ENCODE measurements at regions not wholly inside any gene's neighbourhood (a gene's known extent, or its start where the extent isn't known, plus 50 kb on each side); places are given as distances from the start of the nearest gene placed in this dataset.
"Not testable (repeated sequence)": the region's sequence is repeated elsewhere in the genome, so short reads cannot be mapped to it uniquely, and the experiment has no call there.

DNA sequence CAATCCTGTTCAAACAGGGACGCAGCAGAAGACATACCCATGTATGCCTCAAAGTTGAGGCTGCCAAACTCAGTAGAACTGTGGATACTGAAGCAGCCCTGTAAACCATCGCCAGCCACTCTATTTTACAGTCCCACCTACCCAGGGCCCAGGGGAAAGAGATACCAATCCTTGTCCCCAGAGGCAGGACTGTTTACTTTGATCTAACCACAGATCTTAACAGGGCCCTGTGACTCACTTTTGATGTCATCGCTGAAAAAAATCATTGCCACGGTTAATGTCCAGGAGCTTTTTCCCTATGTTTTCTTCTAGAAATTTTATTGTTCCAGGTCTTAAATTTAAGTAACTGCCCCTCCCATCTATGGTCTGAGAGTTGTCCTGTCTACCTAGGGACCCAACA, 538.4 kb upstream of the NCAM2 start:
- no peak for FAIRE-seq

DNA sequence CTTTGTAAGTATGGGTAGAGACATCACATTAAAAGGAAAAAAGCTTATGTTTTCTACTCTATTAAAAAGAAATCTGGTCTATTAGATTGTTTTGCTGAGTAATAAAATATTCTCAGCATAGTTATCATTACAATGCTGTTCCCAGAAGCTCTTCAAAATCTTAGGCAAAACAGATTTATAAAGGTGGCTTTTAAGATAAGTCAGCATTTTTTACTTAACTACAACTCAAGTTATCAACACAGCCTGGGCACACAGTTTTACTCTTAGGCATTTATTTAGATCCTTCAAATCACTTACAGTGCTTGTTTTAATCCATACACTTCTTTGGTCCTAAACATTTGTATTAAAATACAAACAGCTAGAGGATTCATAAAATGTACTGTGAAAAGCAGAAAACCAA, 534.8 kb upstream of the NCAM2 start:
- FAIRE-seq, result no peak

DNA sequence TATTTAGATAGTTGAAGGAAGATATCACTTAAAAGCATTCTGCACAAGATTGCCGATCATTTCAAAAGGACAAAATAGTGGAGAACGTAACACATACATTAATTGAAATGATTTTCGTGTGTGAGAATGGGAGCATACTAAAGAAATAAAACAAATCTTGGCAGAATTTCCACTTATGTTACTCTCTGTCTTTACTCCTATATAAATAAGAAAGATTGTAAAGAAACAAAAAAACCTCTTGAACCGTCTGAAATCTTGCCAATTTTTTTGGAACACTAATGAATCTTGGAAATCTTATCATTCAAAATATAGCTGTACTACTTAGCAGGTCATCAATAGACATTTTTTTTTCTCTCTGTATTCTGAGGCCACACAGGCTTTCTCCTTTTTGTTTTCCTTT, 528.8 kb upstream of the NCAM2 start:
- no peak for FAIRE-seq

DNA sequence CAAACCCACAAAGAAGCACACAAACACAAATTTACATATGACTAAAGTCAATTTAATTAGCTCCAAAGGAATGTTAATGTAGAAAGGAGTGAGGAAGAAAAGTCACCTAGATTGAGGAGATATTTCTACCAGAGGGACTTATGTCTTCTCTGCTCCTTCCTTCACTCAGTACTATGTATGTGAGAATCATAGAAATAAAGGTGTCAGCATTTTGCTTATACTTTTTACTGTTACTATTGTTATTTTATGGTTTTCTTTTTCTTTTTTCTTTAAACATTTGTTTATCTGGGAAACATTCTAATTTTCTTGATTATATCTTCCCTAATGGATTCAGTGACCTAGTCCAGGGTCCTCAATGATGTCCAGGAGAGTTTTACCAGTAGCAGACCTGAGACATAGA, 511.9 kb upstream of the NCAM2 start:
- FAIRE-seq, result no peak

DNA sequence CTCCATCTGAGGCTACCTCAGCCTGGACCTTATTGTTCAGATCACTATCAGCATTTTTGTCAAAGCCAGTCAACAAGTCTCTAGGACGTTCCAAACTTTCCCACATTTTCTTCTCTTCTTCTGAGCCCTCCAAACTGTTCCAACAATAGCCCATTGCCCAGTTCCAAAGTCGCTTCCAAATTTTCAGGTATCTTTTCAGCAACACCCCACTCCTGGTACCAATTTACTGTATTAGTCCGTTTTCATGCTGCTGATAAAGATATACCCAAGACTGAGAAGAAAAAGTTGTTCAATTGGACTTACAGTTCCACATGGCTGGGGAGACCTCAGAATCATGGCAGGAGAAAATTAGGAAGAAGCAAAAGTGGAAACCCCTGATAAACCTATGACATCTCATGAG, 495.3 kb upstream of the NCAM2 start:
- not testable (repeated sequence) for FAIRE-seq

DNA sequence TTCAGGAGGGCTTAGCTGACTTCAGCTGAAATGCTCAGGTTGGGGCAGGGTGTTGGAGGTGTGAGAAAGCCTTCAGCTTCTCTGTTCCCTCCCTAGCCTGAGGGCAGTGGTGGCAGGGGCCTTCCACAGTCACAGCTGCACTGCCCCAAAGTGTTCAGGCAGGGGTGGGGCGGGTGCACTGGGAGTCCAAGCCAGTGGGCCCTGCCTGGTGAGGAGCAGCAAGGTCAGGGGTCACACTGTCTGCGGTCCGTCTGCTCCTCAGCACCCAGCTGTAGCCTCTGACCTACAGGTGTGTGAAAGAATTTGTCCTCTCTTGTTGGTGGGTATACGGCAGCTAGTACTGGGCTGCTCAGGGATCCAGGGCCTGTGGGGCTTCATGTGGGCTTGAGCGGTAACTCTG, 490.4 kb upstream of the NCAM2 start:
- FAIRE-seq, result no peak

DNA sequence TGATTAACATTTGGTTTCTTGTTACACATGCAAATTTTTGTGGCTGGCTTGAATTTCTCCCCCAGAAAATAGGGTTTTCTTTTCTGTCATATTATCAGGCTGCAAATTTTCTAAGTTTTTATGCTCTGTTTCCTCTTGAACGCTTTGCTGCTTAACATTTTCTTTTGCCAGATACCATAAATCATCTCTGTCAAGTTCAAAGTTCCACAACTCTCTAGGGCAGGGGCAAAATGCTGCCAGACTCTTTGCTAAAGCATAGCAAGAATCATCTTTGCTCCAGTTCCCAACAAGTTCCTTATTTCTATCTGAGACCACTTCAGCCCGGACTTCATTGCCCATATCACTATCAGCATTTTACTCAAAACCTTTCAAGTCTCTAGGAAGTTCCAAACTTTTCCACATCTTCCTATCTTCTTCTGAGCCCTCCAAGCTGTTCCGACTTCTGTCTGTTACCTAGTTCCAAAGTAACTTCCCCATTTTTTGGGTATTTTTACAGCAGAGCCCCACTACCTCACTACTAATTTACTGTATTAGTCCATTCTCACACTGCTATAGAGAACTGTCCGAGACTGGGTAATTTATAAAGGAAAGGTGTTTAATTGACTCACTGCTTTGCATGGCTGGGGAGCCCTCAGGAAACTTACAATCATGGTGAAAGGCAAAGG, 486.9 kb upstream of the NCAM2 start:
- no peak for FAIRE-seq

DNA sequence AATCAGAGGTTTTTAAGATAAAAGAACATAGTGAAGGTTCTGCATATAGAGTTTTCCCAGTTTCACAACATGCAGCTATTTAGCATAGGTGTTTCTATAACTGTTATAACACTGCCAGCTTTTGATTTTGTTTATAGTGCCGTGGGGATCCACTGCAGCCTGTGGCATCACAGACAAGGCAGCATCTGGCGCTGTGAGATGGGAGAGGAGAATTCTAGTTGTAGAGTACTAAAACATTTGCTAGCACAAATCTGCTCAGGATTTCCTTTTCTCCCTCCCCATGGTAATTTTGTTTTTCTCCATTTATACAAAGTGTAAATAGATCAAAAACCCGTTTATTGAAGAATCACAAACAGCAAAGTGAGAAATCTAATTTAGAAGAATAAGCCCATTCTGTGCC, 482.8 kb upstream of the NCAM2 start:
- no peak for FAIRE-seq

DNA sequence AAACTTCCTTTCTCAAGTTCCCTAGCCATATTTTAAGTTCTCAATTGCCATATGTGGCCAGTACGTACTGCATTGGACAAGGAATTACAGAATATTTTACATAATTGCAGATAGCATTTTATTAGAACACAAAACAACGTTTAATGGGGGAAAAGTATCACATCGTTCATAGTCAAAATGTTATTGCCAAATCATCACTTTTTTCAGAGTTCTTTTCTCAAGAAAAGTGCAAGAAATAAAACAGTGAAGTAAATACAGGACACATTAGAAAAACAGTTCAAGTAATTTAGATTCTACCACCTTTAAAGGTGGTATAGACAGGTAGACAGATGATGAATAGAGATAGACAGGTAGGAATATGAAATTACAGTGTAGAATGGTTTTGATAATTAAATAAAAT, 479.1 kb upstream of the NCAM2 start:
- FAIRE-seq, result no peak

DNA sequence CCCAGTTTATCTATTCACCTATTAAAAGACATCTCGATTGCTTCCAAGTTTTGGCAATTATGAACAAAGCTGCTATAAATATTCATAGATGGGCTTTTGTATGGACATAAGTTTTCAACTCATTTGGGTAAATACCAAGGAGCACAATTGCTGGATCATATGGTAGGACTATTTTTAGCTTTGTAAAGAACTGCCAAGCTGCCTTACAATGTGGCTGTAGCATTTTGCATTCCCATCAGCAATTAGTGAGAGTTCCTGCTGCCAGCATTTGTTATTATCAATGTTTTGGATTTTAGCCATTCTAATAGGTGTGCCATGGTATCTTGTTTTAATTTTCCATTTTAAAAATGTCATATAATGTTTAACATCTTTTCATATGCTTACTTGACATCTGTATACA, 475.6 kb upstream of the NCAM2 start:
- no peak for FAIRE-seq

DNA sequence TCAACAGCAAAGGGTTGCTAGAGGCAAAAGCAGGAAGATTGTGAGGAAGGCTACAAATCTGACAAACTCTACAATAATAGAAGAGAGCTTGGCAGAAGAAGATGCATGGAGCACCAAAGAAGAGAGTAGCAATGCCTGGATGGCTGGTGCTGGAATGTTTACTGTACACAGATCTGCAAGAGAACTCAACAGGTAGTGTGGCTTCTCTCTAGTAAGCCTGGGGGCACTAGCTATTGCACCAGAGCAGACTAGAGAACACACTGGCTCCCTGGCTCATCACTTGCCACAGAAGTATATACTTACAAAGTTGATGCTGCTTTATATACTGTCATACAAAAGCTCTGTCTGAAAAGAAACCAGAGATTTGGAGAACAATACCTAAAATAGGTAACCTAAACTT, 475.0 kb upstream of the NCAM2 start:
- no peak for FAIRE-seq

DNA sequence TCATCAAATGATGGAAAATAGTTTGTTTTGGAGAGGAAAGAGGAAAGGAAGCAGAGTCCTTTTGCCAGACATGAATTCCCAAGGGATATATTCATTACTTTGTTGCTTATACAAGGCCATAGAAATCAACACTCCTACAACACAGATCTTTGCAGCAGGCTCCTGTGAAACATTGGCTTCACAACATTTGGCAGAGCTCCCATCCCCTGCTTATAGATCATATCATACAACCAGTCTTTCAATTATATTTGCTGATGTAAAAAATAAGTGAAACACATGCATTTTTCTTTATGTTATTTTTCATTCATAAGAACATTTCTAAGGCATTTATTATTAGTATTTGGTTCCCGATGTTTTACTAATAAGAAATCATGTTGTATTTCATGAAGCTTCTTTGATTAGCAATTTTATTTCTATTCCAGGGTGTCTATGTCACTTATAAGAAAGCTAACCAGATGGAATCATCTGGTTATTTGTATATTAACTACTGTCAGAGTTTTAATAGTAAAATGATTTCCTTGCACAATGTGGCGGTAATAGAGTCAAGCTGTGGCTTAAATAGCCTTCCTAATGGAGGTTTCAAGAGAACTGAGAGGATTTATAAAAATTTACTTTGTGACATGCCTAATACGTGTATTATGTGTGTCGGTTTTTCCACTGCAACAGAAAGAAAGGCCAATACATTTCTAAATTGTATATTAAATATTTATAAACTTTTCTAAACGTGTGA, 470.3 kb upstream of the NCAM2 start:
- no peak for FAIRE-seq

DNA sequence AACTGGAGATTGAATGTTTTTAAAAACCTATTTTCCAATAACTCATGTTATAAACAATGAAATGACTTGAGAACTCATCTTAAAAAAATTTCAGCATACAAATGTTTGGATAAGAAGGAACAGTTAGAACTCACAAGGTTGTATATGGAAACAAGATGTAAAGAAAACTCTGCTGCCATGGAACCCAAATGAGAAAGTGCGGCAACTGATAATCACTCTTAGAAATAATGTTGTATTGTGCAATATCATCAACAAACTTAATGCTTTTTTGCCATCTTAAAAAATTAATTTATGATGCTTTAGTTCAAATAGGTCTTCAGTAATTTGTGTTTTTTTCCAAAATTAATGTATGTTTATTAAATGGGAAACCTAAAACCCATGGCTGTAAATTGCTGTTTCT, 461.1 kb upstream of the NCAM2 start:
- FAIRE-seq, result no peak

DNA sequence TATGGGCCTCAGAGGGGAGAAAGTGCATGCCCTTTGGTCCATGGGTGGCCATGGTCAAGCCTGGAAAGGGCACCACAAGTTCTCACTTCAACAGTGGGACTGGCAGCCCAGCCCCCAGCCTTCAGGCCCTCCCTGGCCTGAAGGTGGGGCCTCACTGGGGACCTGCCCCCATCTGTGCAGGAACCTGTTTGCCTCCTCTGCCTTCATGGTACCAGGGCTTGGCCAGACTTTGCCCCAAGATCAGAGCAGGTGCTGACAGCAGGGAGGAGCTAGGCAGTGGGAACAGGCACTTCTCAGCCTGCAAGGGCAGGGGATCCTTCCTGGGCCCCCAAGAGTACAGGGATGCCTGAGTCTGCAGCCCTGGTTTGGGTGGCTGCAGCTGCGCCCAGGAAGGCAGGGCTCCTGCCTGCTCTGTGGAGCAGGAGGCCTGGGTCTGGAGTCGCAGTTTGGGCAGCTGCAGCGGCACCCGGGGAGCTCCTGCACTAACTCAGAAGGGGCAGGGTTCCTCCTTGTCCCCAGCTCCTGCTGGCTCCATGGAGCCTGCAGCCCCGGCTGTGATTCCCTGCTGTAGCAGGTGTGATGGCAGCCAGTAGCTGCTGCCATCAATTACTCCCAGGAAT, 460.1 kb upstream of the NCAM2 start:
- FAIRE-seq, result no peak

DNA sequence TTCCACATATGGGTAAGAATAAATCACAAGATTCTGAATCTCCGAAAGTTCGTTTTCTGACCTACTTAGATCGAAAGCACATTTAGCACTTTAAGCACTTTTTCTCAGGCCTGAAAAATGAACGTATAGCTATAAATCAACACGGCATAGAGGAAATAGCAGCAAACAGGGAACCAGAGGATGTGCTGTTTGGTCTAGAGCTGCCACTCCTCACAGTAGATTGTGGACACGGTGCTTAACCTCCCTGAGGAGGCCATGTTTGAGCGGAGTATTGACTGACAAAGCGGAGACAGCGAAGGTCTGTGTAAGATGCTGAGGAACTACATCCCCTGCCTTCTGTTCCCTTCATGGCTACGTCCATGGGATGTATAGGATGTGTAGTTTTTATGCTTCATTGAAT, 452.8 kb upstream of the NCAM2 start:
- no peak for FAIRE-seq

DNA sequence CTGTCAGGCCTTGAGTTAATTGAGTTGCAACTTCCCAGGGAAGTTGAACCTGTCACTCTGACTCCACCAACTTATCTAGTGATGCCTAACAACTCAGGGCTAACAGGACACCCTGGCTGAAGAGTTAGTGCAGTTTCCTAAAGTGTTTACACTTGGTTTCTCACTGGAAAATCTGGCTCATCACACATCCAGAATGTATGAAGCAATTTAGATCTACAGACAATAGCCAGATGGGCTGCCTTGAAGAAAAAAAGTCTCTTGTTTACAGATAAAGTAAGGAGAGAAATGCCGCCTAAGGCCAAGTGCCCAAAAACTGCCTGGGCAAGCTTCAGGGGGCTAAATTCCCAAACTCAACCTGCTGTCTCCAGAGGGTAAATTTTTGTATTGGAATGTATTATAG, 446.3 kb upstream of the NCAM2 start:
- FAIRE-seq, result no peak

DNA sequence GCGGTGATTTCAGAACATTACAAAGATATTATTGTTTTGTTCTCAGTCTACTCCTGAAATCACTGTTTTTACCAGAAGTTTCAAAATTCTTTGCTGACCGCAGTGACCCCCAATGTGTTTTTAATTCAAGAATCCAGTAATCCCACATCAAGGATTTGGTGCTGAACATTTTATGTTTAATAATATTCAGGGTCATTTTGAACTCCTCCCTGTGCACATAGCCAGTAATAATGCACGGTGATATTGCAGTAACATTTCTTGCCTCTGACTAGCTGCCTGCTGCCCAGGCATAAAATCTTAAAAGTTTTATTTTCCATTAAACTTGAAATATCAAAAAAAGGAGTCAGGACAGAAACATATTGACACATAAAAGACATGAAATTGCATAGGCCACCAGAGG, 443.4 kb upstream of the NCAM2 start:
- FAIRE-seq, result no peak

DNA sequence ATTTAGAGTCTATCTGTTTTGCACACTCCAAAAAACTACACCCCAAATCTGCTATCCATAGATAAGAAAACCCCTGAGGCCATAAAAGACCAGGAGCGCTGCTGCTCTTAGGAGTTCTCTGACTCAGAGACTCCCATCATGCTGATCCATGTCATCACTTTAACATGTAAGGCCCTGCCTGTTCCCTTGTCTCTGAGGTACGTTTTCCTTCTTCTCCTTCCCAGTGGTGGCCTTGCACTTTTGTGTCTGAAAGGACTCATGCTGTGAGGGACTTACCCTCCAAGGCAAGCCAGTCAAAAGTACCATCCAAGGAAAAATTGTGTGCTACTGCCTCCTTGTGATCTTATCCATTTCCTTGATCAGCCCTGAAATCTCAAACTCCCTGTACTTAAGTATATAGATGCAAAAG, 427.4 kb upstream of the NCAM2 start:
- no peak for FAIRE-seq

DNA sequence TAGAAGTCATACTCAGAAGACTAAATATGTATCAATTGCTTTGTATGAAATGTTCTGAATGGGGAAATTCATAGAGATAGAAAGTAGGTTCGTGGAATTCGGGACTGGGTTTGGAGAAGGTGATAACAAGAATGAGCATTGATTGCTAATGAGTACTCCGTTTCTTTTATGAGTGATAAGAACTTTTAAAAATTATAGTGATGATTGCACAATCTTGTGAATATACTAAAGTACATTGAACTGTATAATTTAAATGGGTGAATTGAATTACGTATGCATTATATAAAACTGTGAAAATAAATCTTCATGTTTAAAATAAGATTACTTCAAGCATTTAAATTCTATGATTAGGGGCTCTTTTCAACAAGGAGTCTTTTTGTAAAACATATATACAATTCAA, 425.6 kb upstream of the NCAM2 start:
- no peak for FAIRE-seq

DNA sequence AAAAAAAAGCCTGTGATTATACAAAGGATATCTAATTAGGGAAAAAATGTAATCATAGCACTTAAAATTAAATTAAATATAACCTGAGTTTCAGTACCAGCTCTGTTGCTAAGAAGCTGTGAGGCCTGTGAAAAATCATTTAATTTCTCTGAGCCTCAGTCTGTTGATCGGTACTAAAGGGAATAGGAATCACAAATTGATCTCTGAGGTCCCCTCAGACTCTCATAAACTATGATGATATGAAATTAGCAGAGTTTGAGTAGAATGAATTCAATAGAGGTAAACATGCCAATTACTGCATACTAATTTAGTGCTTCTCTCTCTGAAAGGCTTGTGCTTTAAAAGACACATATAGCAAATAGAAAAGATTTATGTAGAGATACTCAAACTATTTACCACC, 416.8 kb upstream of the NCAM2 start:
- FAIRE-seq, result no peak

DNA sequence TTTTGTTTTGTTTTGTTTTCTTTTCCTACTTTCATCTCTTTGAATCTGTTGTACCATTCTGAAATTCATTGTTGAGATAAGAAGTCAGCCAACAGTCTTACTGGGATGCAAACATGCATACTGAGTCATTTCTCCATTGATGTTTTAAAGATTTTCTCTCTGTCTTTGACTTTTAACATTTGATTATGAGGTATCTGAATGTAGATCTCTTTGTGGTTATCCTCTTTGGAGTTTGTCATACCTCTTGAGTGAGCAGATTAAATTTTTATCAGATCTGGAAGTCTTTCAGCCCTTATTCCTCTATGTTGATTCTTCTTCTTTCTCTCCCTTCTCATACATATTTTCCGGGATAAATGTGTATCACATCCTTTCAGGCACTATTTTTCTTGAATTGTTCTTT, 406.9 kb upstream of the NCAM2 start:
- no peak for FAIRE-seq

DNA sequence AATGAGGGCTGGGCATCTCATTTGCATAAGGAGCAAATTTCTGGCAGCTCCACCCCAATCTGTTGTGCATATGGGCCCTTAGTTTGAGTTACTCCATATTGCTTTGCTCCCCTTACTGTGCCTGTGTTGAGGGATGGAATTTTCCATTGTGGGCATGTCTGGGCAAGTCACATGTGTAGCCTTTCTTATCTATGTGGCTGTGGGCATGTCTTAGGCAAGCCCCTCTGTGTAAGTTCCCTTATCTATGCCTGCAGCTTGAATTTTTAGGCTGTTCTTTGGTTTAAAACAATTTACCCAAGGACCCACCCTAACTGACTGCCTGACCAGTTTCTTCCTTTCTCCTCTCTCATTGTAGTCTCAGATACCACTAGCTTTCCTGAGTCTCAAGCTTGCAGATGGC, 405.7 kb upstream of the NCAM2 start:
- FAIRE-seq, result no peak

DNA sequence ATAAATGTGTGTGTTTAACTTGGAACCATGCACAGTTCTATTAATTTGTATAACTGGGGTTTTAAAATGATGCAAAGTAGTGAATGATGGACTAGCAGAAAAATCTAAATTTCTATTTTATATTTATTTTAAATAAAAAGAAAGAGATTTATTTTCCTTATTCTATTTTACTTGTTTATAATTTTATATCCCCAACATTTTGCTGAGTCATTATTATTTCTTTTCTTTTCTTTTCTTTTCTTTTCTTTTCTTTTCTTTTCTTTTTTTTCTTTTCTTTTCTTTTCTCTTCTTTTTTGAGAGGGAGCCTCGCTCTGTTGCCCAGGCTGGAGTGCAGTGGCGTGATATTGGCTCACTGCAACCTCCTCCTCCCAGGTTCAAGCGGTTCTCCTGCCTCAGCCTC, 395.0 kb upstream of the NCAM2 start:
- no peak for FAIRE-seq

DNA sequence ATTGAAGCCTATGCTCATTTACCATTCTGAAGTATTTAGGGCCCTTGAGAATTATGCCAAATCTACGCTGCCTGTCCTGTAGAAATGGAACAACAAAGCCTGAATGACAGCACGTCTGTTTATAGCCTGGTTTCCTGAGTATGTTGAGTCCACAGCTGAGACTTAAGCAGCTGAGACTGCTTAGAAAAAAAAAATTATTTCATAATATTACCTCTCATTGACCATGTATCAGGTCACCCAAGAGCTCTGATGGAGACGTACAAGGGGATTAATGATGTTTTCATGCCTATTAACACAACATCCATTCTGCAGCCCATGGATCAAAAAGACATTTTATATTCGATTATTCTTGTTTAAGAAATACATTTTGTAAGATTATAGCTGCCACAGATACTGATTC, 387.2 kb upstream of the NCAM2 start:
- no peak for FAIRE-seq

DNA sequence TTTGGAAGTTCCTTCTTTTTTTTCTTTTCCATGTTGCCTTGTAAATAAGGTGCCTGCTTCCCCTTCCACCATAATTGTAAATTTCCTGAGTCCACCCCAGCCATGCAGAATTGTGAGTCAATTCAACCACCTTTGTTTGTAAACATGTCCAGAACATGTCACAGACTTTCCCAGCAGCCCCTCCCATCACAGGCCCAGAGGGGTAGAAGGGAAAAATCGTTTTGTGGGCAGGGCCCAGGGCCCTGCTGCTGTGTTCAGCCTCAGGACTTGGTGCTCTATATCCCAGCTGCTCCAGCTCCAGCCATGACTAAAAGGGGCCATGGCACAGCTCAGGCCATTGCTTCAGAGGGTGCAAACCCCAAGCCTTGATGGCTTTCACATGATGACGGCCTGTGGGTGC, 384.6 kb upstream of the NCAM2 start:
- FAIRE-seq, result no peak

Data from islet of Langerhans (tissue), 1 donor.